Esophagus squamous epithelium (tissue), 5 donors: ENCODE measurements at regions not wholly inside any gene's neighbourhood (a gene's known extent, or its start where the extent isn't known, plus 50 kb on each side); places are given as distances from the start of the nearest gene placed in this dataset.
"Not testable (repeated sequence)": the region's sequence is repeated elsewhere in the genome, so short reads cannot be mapped to it uniquely, and the experiment has no call there.

Source experiments
- DNase-seq: peaks from one replicate; lab custom pipeline; 2025; lab: John Stamatoyannopoulos, UW
- H3K27ac ChIP-seq, 4 donors: fragments of 200-600 bp; sonication (generic); one replicate each; pipeline ENCODE4 v1.5.1; 2016 to 2019; ENCODE audit warnings: mild to moderate bottlenecking in 1 of 4
- H3K27me3 ChIP-seq, 4 donors: fragments of 200-600 bp; sonication (generic); 1 replicate in 3 of 4; 2 replicates in 1 of 4; pipeline versions ENCODE4 v1.5.1 to v1.6.0; 2017 to 2021; ENCODE audit warnings: antibody characterized with exemption in 1 of 4
- H3K36me3 ChIP-seq, 3 donors: fragments of 200-600 bp; sonication (generic); one replicate each; pipeline ENCODE4 v1.5.1; 2016 to 2019
- H3K4me1 ChIP-seq, 3 donors: fragments of 200-600 bp; sonication (generic); one replicate each; pipeline ENCODE4 v1.5.1; 2017 to 2019
- H3K4me3 ChIP-seq, 4 donors: fragments of 200-600 bp; sonication (generic); 1 replicate in 3 of 4; 2 replicates in 1 of 4; pipeline ENCODE4 v1.5.1; 2016 to 2019; ENCODE audit warnings: mild to moderate bottlenecking in 2 of 4, moderate library complexity in 1 of 4
- H3K9me3 ChIP-seq, 3 donors: fragments of 200-600 bp; sonication (generic); one replicate each; pipeline ENCODE4 v1.5.1; 2016 to 2019
- POLR2A ChIP-seq, 4 donors: fragments of 450-650 bp; IDR thresholded peaks; one replicate each; pipeline ENCODE4 v1.6.1; 2017; ENCODE audit warnings: antibody characterized with exemption in 4 of 4, mild to moderate bottlenecking in 4 of 4, moderate library complexity in 3 of 4
- WGBS, 2 donors: methylation state at CpG; one replicate each; pipeline ENCODE4 v1.1.5; 2018; 5-methylcytosine and 5-hydroxymethylcytosine counted together
- intact Hi-C: fragments of 100-400 bp; cut with DNase I; formaldehyde crosslinking; loops from one replicate; pipeline ENCODE4 v1.15.0; 2022
- TF ChIP-seq, protein P1 (sequence below), 6 experiments: fragments of 450-650 bp in 4 of 6; fragments of 200-600 bp in 2 of 6; sonication (generic) in 2 of 6; IDR thresholded peaks; one replicate each; pipeline ENCODE4 v1.5.1; 2016 to 2019; ENCODE audit warnings: antibody characterized with exemption in 6 of 6, mild to moderate bottlenecking in 4 of 6, moderate library complexity in 4 of 6
- donor health status: DM: yes; HTN: yes; CAD: no.

- Histone ChIP-seq H3K27me3 (no peaks in the 10 kb centered on the region), H3K36me3 (no peaks in the 10 kb centered on the region), H3K4me3 (no peak overlapping the region), H3K9me3 (no peaks in the 10 kb centered on the region), H3K27ac (no peak overlapping the region), H3K4me1 (no peaks in the 10 kb centered on the region)
- WGBS, 2 donors = 25 to 38% methylated on average over 9 of the region's 9 CpGs
- intact Hi-C loops = no loop called here
- no peak for DNase-seq
- no peak for TF ChIP-seq POLR2A (IDR thresholded peaks at IDR 0.05)
- TF ChIP-seq, protein P1, sequence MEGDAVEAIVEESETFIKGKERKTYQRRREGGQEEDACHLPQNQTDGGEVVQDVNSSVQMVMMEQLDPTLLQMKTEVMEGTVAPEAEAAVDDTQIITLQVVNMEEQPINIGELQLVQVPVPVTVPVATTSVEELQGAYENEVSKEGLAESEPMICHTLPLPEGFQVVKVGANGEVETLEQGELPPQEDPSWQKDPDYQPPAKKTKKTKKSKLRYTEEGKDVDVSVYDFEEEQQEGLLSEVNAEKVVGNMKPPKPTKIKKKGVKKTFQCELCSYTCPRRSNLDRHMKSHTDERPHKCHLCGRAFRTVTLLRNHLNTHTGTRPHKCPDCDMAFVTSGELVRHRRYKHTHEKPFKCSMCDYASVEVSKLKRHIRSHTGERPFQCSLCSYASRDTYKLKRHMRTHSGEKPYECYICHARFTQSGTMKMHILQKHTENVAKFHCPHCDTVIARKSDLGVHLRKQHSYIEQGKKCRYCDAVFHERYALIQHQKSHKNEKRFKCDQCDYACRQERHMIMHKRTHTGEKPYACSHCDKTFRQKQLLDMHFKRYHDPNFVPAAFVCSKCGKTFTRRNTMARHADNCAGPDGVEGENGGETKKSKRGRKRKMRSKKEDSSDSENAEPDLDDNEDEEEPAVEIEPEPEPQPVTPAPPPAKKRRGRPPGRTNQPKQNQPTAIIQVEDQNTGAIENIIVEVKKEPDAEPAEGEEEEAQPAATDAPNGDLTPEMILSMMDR (IDR thresholded peaks at IDR 0.05) = no peak
These were observed 194.9 kb upstream of the SMLR1 start for GRCh38 chr6:130632277-130632676.

DNA sequence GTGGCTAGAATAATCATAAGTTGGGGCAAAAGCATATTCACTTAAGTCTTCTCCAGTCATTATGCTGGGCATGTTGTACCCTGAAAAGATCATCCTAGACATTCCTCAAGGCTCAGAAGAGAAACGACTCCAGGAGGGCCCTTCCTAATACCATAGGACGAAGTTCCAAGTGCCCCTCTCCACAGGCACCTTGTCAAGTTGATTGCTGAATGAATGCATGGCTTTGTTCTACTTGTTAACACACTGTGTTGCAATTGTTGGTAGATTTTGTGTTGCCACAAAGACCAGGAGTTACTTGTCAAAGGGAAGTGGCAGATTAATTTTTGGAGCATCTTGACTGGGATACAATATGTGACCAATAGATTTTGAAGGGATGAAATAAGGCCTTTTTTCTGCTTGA lies 194.3 kb upstream of the SMLR1 start:
- Histone ChIP-seq H3K36me3 (no peaks in the 10 kb centered on the region), H3K27ac (no peak overlapping the region), H3K9me3 (no peaks in the 10 kb centered on the region), H3K4me3 (no peak overlapping the region), H3K4me1 (no peaks in the 10 kb centered on the region), H3K27me3 (no peaks in the 10 kb centered on the region)
- no peak for TF ChIP-seq POLR2A (IDR thresholded peaks at IDR 0.05)
- intact Hi-C loops = no loop called here
- WGBS, 2 donors = 63 to 69% methylated on average over 2 of the region's 2 CpGs
- DNase-seq = no peak

DNA sequence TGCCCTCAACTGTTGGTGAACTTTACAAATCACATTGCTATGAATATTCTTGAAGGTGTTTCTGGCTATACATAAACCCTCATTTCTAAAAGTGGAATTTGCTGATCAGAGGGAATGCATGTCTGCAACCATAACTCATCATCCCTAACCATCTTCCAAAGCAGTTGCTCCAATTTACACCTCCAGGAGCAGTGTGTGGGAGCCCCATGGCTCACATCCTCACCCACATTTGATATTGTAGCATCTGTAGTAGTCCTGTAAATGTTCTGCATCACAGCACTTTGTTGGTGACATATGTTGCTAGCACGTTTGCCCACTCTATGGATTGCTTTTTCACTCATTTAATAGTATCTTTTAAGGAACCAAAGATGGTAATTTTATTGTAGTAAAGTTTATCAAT lies 183.8 kb upstream of the SMLR1 start:
- no peak for DNase-seq
- H3K36me3 ChIP-seq = no peaks in the 10 kb centered on the region
- H3K9me3 ChIP-seq = peaks cover 0 to 11% (median 0%) of the 10 kb centered on the region in 3 donors
- no peak for TF ChIP-seq POLR2A (IDR thresholded peaks at IDR 0.05)
- TF ChIP-seq, protein P1 (IDR thresholded peaks at IDR 0.05) = no peak
- intact Hi-C loops = no loop called here
- H3K27ac ChIP-seq = no peak overlapping the region
- no peaks in the 10 kb centered on the region for H3K4me1 ChIP-seq
- no peaks in the 10 kb centered on the region for H3K27me3 ChIP-seq
- WGBS, 2 donors = 45 to 54% methylated on average over 1 of the region's 1 CpG
- no peak overlapping the region for H3K4me3 ChIP-seq

DNA sequence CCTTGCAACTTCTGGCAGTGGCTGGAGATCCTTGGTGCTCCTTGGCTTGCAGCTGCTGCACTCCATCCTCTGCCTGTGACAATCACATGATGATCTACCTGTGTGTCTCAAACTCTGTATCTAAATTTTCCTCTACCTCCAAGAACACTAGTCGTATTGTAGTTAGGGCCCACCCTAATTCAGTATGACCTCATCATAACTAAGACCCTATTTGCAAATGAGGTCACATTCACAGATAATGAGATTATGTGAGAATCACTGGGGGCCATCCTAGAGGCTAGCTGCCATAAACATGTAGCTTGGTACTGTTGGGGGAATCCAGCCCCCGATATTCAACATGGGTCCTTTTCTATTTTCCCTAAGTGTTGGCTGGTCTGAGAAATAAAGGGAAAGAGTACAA lies 183.0 kb upstream of the SMLR1 start:
- WGBS, 2 donors = 88 to 91% methylated on average over 2 of the region's 2 CpGs
- Histone ChIP-seq H3K27ac (no peak overlapping the region), H3K27me3 (no peaks in the 10 kb centered on the region), H3K4me1 (no peaks in the 10 kb centered on the region), H3K9me3 (peaks cover 0 to 6% (median 0%) of the 10 kb centered on the region in 3 donors), H3K36me3 (no peaks in the 10 kb centered on the region), H3K4me3 (no peak overlapping the region)
- TF ChIP-seq, protein P1 (IDR thresholded peaks at IDR 0.05) = no peak
- TF ChIP-seq POLR2A (IDR thresholded peaks at IDR 0.05) = no peak
- intact Hi-C loops = no loop called here
- DNase-seq = no peak

DNA sequence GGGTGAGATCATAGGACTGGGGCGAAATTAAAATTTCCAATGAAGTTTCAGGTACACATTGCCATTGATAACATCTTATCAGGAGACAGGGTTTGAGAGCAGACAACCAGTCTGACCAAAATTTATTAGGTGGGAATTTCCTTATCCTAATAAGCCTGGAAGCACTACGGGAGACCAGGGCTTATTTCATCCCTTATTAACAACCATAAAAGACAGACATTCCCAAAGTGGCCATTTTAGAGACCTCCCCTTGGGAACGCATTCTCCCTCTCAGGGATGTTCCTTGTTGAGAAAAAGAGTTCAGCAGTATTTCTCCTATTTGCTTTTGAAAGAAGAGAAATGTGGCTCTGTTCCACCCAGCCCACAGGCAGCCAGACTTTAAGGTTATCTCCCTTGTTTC lies 182.4 kb upstream of the SMLR1 start:
- H3K27ac ChIP-seq, H3K4me1 ChIP-seq, H3K36me3 ChIP-seq, DNase-seq, H3K4me3 ChIP-seq, H3K27me3 ChIP-seq, H3K9me3 ChIP-seq, intact Hi-C loops: not testable (repeated sequence)
- WGBS, 2 donors = 88 to 97% methylated on average over 3 of the region's 3 CpGs

GRCh38 chr6:130647246-130647645 lies 180.0 kb upstream of the SMLR1 start:
- Histone ChIP-seq H3K27ac (no peak overlapping the region), H3K27me3 (no peaks in the 10 kb centered on the region), H3K4me3 (no peak overlapping the region), H3K36me3 (no peaks in the 10 kb centered on the region), H3K4me1 (no peaks in the 10 kb centered on the region), H3K9me3 (peaks cover 0 to 6% (median 0%) of the 10 kb centered on the region in 3 donors)
- no peak for DNase-seq
- intact Hi-C loops = no loop called here
- TF ChIP-seq, protein P1 (IDR thresholded peaks at IDR 0.05) = no peak
- no peak for TF ChIP-seq POLR2A (IDR thresholded peaks at IDR 0.05)
